Parathyroid adenoma (tissue), 2 donors: ENCODE measurements at regions not wholly inside any gene's neighbourhood (a gene's known extent, or its start where the extent isn't known, plus 50 kb on each side); places are given as distances from the start of the nearest gene placed in this dataset.

ENCODE experiments used
- H2AFZ ChIP-seq: fragments of 300-600 bp; sonication (generic); one replicate; pipeline ENCODE4 v1.7.0; 2017; ENCODE audit warnings: antibody characterized with exemption, mild to moderate bottlenecking
- H3K27ac ChIP-seq: fragments of 300-600 bp; sonication (generic); one replicate; pipeline ENCODE4 v1.7.0; 2017
- H3K27me3 ChIP-seq: fragments of 300-600 bp; sonication (generic); one replicate; pipeline ENCODE4 v1.7.0; 2017; ENCODE audit warnings: low read length; ENCODE audit not compliant: control insufficient read depth, insufficient read depth
- H3K36me3 ChIP-seq: fragments of 300-600 bp; sonication (generic); one replicate; pipeline ENCODE4 v1.7.0; 2017; ENCODE audit warnings: low read length; ENCODE audit not compliant: control insufficient read depth, insufficient read depth
- H3K4me1 ChIP-seq: fragments of 300-600 bp; sonication (generic); one replicate; pipeline ENCODE4 v1.7.0; 2017; ENCODE audit warnings: control low read depth
- H3K4me2 ChIP-seq: fragments of 300-600 bp; sonication (generic); one replicate; pipeline ENCODE4 v1.7.0; 2017; ENCODE audit warnings: low read length
- H3K4me3 ChIP-seq: fragments of 300-600 bp; sonication (generic); one replicate; pipeline ENCODE4 v1.7.0; 2017; ENCODE audit warnings: low read depth, low read length
- H3K79me2 ChIP-seq: fragments of 300-600 bp; sonication (generic); one replicate; pipeline ENCODE4 v1.7.0; 2017; ENCODE audit warnings: control low read depth
- H3K9ac ChIP-seq: fragments of 300-600 bp; sonication (generic); one replicate; pipeline ENCODE4 v1.7.0; 2017; ENCODE audit warnings: mild to moderate bottlenecking
- H3K9me3 ChIP-seq: fragments of 300-600 bp; sonication (generic); one replicate; pipeline ENCODE4 v1.7.0; 2017; ENCODE audit warnings: low read length; ENCODE audit not compliant: control insufficient read depth
- TF ChIP-seq, protein P1 (sequence below): fragments of 300-600 bp; sonication (generic); IDR thresholded peaks from one replicate; pipeline ENCODE4 v1.7.0; 2017; ENCODE audit warnings: antibody characterized with exemption, mild to moderate bottlenecking
- donor health status: primary hyperparathyroidism.

DNA sequence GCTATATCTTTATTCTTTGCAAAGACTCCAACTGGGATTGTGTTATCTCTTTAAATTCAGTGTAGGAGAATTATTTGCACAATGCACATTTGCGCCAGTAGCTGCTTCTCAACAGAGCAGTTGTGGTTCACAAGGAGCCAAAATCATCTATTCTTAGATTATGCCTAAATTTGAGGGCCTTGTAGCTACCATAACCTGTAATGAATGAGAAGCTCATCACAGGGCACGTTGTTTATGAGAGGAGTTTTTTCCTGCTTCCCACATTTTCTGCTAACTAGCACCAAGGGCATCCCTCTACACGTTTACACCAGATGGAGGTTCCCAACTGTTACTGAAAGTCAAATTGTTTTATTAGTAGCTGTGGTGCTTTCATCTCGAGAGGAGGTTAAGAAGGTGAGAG is 322.4 kb downstream of the TMEM161B start:
- no peak overlapping the region for H3K9ac ChIP-seq
- H3K79me2 ChIP-seq = no peaks in the 10 kb centered on the region
- H3K27me3 ChIP-seq = no peaks in the 10 kb centered on the region
- no peaks in the 10 kb centered on the region for H3K36me3 ChIP-seq
- no peak overlapping the region for H3K27ac ChIP-seq
- no peaks in the 10 kb centered on the region for H3K4me1 ChIP-seq
- no peaks in the 10 kb centered on the region for H3K9me3 ChIP-seq
- no peak overlapping the region for H3K4me3 ChIP-seq
- H2AFZ ChIP-seq = no peak overlapping the region
- TF ChIP-seq, protein P1, sequence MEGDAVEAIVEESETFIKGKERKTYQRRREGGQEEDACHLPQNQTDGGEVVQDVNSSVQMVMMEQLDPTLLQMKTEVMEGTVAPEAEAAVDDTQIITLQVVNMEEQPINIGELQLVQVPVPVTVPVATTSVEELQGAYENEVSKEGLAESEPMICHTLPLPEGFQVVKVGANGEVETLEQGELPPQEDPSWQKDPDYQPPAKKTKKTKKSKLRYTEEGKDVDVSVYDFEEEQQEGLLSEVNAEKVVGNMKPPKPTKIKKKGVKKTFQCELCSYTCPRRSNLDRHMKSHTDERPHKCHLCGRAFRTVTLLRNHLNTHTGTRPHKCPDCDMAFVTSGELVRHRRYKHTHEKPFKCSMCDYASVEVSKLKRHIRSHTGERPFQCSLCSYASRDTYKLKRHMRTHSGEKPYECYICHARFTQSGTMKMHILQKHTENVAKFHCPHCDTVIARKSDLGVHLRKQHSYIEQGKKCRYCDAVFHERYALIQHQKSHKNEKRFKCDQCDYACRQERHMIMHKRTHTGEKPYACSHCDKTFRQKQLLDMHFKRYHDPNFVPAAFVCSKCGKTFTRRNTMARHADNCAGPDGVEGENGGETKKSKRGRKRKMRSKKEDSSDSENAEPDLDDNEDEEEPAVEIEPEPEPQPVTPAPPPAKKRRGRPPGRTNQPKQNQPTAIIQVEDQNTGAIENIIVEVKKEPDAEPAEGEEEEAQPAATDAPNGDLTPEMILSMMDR = no peak
- H3K4me2 ChIP-seq = no peak overlapping the region

DNA sequence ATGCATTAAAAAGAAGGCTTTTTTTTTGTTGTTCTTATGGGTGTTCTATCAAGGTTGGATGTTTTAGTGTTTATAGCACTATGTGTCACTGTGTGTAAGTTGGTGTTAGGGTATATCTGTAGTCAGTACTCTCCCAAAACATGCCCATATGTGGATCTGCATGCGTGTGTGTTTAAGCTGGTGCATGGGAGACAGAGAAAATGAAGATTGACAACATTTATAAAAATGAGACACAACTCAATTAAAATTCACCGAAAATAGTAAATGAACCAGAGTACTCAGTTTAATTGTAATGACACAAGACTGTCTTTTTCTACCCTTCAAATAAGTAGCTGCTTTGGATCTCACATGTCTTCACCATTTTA is 323.4 kb downstream of the TMEM161B start:
- Histone ChIP-seq H3K9ac (no peak overlapping the region), H3K79me2 (no peaks in the 10 kb centered on the region), H3K4me1 (no peaks in the 10 kb centered on the region), H2AFZ (no peak overlapping the region), H3K9me3 (no peaks in the 10 kb centered on the region), H3K4me2 (no peak overlapping the region), H3K4me3 (no peak overlapping the region), H3K36me3 (no peaks in the 10 kb centered on the region), H3K27ac (no peak overlapping the region), H3K27me3 (no peaks in the 10 kb centered on the region)
- TF ChIP-seq, protein P1 = no peak

DNA sequence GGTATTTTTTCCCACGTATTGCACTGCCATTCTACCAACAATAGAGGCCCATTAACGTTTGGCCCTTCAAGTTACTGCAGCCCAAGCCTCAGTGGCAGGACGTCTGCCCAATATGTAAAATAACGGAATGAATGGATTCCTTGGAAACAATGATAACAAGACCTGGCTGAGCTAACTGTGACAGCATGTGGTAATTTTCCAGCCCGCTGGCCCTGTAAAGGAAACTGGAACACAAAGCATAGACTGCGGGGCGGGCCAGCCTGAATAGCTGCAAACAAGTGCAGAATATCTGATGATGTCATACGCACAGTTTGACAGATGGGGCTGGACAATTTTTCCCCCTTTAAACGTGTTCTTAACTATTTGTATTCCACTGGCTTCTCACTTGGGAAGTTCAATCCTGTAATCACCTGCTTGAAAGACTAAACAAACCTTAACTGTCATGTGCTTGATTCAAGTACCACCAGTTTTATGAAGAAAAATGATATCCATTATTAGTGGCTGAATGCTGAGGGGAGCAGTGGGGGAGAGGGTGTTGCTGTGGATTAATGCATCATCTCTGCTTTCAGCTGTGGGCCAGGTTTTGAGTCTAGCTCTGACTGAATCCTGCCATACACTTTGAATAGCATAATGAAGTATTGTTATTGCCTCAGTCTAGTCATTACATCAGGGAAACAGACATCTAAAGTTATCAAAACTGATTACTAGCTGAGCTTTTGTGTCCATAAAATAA is 323.9 kb downstream of the TMEM161B start:
- Histone ChIP-seq H3K4me2 (no peak overlapping the region), H3K9me3 (no peaks in the 10 kb centered on the region), H3K27me3 (no peaks in the 10 kb centered on the region), H3K4me1 (no peaks in the 10 kb centered on the region), H3K4me3 (no peak overlapping the region), H2AFZ (no peak overlapping the region), H3K36me3 (no peaks in the 10 kb centered on the region), H3K79me2 (no peaks in the 10 kb centered on the region), H3K9ac (no peak overlapping the region), H3K27ac (no peak overlapping the region)
- TF ChIP-seq, protein P1 = no peak

DNA sequence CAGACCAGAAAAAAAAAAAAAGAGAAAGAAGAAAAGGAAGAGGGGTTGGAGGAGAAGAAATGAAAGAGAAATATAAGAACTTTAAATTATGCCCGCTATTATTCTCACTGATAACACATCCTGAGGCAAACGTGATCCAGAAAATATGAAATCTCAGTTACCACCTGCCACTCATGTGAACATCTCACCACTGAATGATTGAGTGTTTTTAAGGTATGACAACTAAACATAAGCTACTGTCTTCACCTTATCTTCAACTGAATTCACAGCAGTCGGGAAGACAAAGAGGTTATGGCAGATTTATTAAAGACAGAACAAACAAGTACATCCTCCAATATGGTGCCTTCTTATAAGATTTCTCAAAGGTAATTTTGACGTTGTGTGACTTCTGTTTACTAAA is 327.9 kb downstream of the TMEM161B start:
- TF ChIP-seq, protein P1 = no peak
- no peak overlapping the region for H3K4me2 ChIP-seq
- no peaks in the 10 kb centered on the region for H3K9me3 ChIP-seq
- no peaks in the 10 kb centered on the region for H3K4me1 ChIP-seq
- no peaks in the 10 kb centered on the region for H3K79me2 ChIP-seq
- no peak overlapping the region for H3K9ac ChIP-seq
- H3K27me3 ChIP-seq = no peaks in the 10 kb centered on the region
- no peak overlapping the region for H3K27ac ChIP-seq
- H3K36me3 ChIP-seq = no peaks in the 10 kb centered on the region
- no peak overlapping the region for H2AFZ ChIP-seq
- no peak overlapping the region for H3K4me3 ChIP-seq

DNA sequence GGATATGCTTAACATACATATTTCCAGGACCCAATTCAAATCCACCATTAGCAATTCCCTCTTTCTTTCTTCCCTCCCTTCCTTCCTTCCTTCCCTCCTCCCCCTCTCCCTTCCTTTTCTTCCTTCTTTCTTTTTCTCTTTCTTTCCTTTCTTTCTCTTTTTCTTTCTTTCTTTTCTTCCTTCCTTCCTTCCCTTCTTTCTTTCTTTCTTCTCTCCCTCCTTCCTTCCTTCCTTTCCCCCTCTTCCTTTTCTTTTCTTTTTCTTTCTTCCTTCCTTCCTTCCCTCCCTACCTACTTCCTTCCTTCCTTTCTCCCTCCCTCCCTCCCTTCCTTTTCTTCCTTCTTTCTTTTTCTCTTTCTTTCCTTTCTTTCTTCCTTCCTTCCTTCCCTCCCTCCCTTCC is 332.0 kb downstream of the TMEM161B start:
- Histone ChIP-seq H3K27me3 (no peaks in the 10 kb centered on the region), H3K27ac (no peak overlapping the region), H2AFZ (no peak overlapping the region), H3K36me3 (no peaks in the 10 kb centered on the region), H3K79me2 (no peaks in the 10 kb centered on the region), H3K4me2 (no peak overlapping the region), H3K9ac (no peak overlapping the region), H3K4me3 (no peak overlapping the region), H3K9me3 (no peaks in the 10 kb centered on the region), H3K4me1 (no peaks in the 10 kb centered on the region)
- TF ChIP-seq, protein P1 = no peak
